Glomerular endothelial cell (primary cell): ENCODE measurements at regions not wholly inside any gene's neighbourhood (a gene's known extent, or its start where the extent isn't known, plus 50 kb on each side); places are given as distances from the start of the nearest gene placed in this dataset.
A peak's percentile ranks its signal among the peaks of the same experiment; 100 is the strongest.
"Not testable (repeated sequence)": the region's sequence is repeated elsewhere in the genome, so short reads cannot be mapped to it uniquely, and the experiment has no call there.

Source experiments
- DNase-seq: peaks from one replicate; pipeline ENCODE4 v3.0.0-alpha.2; 2011; ENCODE audit warnings: low read depth, low spot score; ENCODE audit errors: extremely low read depth

- not testable (repeated sequence) for DNase-seq
Observed at GRCh38 chr15:35967968-35968367, 422.0 kb upstream of the DPH6 start.

DNA sequence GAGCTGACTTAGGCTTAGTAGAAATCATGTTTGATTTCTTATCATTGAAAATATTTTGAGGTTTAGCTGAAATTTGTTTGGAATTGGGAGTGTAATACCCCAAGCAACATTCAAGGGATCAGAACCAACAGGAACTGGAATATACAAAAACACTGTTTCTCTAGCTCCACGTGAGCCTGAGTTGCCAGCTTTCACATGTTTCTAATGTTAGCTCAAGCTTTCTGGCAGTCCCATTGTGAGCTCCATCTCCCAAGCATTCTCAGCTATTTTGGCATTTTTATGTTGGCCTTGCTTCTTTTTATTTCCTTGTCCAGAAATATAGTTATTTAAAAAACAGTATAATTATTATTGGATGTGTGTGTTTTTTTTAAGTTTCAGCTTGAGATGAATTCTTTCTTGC is 427.1 kb upstream of the DPH6 start:
- no peak for DNase-seq

DNA sequence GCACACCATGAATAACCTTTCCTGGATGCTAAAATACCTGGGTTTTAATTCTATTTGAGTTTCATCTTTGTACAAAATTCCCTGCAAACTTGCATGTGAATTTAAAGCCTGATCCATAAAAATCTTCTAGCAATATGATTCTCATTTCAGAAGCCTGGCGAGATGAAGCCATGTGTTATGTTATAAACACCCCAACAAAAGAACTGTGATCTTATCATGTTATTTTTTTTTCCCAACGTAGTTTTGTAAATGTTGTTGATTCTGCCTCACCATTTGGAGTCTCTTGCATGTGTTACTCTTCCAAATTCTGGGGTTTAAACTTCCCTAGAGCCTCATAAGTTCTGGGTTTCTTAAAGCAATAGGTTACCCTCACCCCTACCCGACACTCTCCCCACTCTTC is 428.1 kb upstream of the DPH6 start:
- no peak for DNase-seq

DNA sequence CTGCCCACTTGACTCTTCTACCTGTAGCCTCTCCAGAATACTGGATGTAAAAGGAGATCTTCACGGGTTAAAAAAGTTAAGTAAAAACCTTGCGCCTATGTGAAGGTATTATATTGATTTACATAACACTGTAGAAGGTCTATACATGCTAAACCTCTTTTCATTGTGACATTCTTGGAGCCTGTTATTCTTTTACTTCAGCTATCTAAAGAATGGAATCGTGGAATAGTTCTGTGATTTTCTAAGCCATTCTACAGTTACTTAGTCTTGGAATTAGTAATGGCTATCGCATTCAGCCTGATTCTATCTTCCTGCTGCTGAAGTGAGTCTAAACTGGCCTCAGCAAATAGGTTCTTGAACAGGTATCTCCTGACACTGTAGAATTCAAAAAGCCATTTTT is 430.0 kb upstream of the DPH6 start:
- DNase-seq, result no peak

DNA sequence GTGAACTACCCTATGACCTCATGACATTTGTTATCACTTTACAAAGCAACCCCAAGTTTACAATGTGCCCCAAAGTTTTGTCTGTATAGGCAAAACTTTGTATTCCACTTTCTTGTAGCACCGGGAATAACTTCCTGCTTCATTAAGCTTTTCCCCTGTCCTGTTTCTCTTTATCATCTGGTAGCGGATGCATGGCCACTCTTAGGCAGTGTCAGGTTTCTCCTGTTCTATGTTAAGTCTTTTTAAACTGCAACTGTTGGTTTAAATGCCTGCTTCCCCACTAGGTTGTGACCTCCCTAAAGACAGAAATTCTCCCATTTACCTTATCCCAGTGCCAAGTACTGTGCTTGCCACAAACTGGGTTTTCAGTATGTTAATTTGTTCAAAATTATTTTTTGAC is 433.6 kb upstream of the DPH6 start:
- DNase-seq, result no peak

DNA sequence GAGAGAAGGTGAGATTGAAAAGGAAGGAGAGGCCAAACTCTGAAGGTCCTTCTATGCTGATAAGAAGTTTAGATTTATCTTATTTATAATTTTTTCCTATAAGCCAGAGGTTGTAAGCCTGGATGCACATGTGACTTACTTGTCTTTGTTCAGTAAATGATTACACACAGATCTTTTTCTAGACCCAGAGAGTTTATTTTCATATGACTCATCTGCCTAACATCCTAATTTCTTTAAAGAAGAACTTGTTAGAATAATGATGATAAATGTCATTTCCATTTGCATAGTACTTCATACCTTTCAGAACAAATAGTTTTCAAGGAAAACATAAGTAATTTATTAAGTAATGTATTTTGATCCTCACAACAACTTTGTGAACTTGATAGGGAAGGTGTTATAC is 434.8 kb upstream of the DPH6 start:
- no peak for DNase-seq

DNA sequence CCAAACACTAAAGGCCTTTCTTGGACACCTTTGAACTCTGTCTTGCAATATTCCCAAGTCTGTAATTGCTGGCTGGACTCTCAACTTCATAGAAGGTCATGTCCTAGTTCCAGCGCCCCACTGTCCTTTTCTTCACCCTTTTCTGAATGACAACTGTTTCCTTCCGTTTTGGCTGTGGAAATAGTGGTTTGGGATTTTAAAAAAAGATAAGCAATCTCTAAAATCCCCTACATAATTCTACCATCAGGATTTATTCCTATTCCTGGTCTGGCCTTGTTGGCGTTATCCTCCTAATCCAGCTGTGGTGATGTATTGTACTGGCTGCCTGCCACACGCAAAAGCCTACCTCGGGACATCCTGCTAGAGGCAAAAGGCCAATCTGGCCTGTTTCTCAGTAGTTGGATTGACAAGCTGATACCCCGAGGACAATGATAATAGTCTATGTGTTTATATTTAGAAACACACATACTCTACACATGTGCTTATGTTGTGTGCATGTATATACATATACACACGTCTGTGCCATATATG is 440.3 kb upstream of the DPH6 start:
- DNase-seq, result no peak

GRCh38 chr15:35987056-35987455 is 441.1 kb upstream of the DPH6 start:
- no peak for DNase-seq

- DNase-seq, result no peak
Observed at GRCh38 chr15:35991386-35991785, 445.4 kb upstream of the DPH6 start.

- no peak for DNase-seq
Observed at GRCh38 chr15:35992791-35993190, 446.8 kb upstream of the DPH6 start.

DNA sequence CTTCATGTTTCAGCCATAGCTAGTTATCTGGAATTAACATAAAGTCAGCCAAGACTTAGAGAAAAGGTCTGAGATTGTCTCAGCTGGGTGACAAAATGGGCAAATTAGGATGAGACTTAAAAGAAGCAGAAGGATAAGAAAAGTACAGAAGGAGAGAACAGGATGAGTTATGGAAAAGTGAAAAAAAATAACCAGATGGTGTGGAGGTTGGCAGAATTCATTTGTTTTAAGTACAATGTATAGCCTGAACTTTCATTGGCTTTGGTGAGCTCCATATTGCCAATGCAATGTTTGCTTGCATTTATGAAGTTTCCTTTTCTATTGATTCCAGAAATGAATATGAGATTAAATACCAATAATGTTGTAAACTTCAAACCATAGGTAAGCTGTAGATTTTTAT is 447.2 kb upstream of the DPH6 start:
- DNase-seq, result no peak

DNA sequence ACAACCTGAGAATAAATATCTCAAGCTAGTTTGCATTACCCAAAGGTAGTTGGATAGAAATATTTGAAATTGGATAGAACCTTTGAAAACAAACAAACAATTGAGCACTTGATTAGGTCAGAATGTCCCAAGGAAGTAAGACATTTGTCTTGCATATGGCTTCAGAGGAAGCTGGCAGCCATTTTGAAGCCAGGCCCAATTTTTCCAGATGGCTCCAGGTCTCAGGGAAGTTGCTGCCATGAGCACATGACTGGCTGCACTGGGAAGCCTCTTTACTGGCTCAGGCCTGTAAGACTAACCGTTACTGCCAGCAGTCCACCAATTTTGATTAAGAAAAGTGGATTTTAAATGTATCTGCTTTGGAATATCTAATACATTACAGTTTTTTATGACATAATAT is 448.9 kb upstream of the DPH6 start:
- DNase-seq, result no peak

DNA sequence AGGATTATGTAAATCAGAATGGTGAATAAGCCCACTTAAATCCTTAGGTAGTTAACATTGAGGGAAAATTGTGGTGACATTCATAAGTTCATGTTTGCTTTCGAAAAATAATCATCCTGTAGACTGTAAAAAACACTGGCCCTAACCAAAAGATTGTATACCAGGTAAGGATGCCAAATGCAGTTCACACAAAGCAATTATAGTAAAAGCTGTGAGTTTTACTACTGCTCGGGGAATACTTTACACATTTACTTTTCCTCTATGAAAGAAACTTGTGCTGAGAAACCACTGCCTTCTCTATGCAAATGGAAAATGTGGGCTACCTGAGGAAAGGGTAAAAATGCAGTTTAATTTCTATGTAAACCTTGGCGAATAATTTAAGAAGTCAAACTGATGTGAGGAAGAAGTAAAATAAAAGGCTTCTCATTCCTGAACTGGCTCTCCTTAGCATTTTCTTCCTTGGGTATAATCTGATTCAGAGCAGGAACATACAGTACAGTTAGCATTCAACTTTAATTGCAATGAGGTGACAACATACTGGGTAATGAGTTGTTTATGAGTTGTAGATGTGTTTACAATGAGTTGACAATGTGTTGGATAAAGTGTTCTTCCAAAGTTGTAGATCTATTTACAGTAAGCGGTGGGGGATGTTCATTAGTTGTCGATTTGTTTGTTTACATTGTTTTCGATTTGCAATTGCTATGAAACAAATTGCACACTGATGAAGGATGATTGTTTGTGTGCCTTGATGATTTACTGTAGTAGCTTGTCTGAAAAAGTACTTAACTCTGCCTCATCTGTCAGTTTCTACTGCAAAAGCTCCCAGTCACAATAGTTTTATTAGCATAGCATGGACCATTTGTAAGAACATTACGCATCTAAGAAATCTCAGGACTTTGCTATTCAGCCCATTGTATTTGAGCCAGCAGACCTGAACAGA is 453.0 kb upstream of the DPH6 start:
- DNase-seq, result no peak

DNA sequence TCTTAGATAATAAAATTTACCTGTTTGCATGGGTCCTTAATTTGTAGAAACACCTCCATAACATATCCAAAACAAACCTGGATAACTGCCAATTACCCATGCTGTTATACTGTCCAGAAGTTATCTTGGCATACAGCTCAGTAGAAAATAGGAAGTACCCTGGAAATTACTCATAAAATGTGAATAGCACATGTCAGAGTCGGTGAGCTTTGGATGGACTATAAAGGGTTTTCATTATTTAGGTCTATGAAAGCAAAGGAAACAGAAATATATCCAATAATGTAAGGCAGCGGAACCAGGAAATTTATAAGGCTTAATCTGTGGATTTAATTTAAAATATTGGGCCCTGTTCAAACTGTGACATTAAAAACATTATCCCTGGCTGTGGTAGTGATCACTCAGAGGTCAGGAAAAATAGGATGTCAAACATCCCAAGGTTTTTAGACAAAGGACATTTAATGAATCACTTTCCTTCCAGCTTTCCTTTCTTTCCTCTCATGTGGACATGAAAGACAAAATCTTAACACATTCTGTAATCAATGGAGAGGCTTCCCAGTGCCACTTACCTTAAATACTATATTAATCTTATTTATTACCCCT is 459.0 kb upstream of the DPH6 start:
- peak; percentile 52 for DNase-seq

GRCh38 chr15:36005542-36005941 is 459.6 kb upstream of the DPH6 start:
- no peak for DNase-seq

- no peak for DNase-seq
Observed at GRCh38 chr15:36007699-36008098, 461.7 kb upstream of the DPH6 start.

- DNase-seq, result no peak
Observed at GRCh38 chr15:36008719-36009118, 462.8 kb upstream of the DPH6 start.

- DNase-seq, result no peak
Observed at GRCh38 chr15:36024031-36024688, 478.2 kb upstream of the DPH6 start.

GRCh38 chr15:36026627-36027283 is 480.8 kb upstream of the DPH6 start:
- DNase-seq, result no peak

- DNase-seq, result no peak
Observed at GRCh38 chr15:36029606-36030210, 483.7 kb upstream of the DPH6 start.
